Testis (tissue), 2 donors: ENCODE measurements at regions not wholly inside any gene's neighbourhood (a gene's known extent, or its start where the extent isn't known, plus 50 kb on each side); places are given as distances from the start of the nearest gene placed in this dataset.

Experiments used
- POLR2A ChIP-seq: fragments of 450-650 bp; IDR thresholded peaks from one replicate; pipeline ENCODE4 v1.6.1; 2017; ENCODE audit warnings: antibody characterized with exemption, mild to moderate bottlenecking, moderate library complexity
- TF ChIP-seq, protein P1 (sequence below), 3 experiments: fragments of 450-650 bp in 2 of 3; fragments of 200-600 bp in 1 of 3; sonication (generic) in 1 of 3; IDR thresholded peaks; one replicate each; pipeline ENCODE4 v1.5.1; 2016 to 2019; ENCODE audit warnings: antibody characterized with exemption in 3 of 3, mild to moderate bottlenecking in 2 of 3, moderate library complexity in 1 of 3

DNA sequence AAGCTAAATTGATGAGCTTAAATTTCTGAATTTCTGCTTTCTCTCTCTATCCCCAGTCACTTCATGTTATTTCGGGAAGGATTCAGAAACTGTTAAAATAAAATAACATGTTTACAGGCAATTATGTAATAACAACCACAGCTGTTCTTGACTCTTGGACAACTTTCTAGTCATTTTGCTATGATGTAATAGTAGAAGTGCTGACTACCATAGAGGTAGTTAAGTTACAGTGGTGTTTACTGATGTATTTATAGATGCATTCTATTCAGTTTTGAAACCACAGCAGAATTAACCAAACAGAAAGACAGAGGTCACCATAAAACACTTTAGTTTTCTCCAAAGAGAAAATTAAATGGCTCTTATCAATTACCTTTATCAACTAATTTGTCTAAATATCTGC, 1292.0 kb upstream of the CHAC2 start:
- TF ChIP-seq, protein P1, sequence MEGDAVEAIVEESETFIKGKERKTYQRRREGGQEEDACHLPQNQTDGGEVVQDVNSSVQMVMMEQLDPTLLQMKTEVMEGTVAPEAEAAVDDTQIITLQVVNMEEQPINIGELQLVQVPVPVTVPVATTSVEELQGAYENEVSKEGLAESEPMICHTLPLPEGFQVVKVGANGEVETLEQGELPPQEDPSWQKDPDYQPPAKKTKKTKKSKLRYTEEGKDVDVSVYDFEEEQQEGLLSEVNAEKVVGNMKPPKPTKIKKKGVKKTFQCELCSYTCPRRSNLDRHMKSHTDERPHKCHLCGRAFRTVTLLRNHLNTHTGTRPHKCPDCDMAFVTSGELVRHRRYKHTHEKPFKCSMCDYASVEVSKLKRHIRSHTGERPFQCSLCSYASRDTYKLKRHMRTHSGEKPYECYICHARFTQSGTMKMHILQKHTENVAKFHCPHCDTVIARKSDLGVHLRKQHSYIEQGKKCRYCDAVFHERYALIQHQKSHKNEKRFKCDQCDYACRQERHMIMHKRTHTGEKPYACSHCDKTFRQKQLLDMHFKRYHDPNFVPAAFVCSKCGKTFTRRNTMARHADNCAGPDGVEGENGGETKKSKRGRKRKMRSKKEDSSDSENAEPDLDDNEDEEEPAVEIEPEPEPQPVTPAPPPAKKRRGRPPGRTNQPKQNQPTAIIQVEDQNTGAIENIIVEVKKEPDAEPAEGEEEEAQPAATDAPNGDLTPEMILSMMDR (IDR thresholded peaks at IDR 0.05) = no peak
- TF ChIP-seq POLR2A = no peak
